Endodermal cell (in vitro differentiated cells): ENCODE measurements at regions not wholly inside any gene's neighbourhood (a gene's known extent, or its start where the extent isn't known, plus 50 kb on each side); places are given as distances from the start of the nearest gene placed in this dataset.

Experiments
- DNase-seq: peaks from one replicate; pipeline ENCODE4 v3.0.0-alpha.2; 2017
- H3K27ac ChIP-seq: 2 replicates; pipeline ENCODE4 v1.5.1; 2013; ENCODE audit warnings: mild to moderate bottlenecking, low read depth, low read length, moderate library complexity
- H3K27me3 ChIP-seq: 2 replicates; pipeline ENCODE4 v1.6.1; 2013; ENCODE audit warnings: mild to moderate bottlenecking, low read length, moderate library complexity; ENCODE audit not compliant: insufficient read depth, control insufficient read depth, poor library complexity, severe bottlenecking
- H3K36me3 ChIP-seq: 2 replicates; pipeline ENCODE4 v1.7.0; 2013; ENCODE audit warnings: mild to moderate bottlenecking, low read length, moderate library complexity; ENCODE audit not compliant: control insufficient read depth, insufficient read depth
- H3K4me1 ChIP-seq: one replicate; pipeline ENCODE4 v1.7.0; 2013; ENCODE audit warnings: low read length; ENCODE audit not compliant: control insufficient read depth, insufficient read depth
- H3K4me3 ChIP-seq: 2 replicates; pipeline ENCODE4 v1.5.1; 2013; ENCODE audit warnings: mild to moderate bottlenecking, low read length, moderate library complexity
- H3K9ac ChIP-seq: 2 replicates; pipeline ENCODE4 v1.6.1; 2013; ENCODE audit warnings: mild to moderate bottlenecking, low read length, moderate library complexity; ENCODE audit not compliant: poor library complexity, severe bottlenecking; ENCODE audit errors: extremely low read depth
- H3K9me3 ChIP-seq: 2 replicates; pipeline ENCODE4 v1.6.1; 2013; ENCODE audit warnings: mild to moderate bottlenecking, low read length, moderate library complexity; ENCODE audit not compliant: control insufficient read depth
- H3K27ac Mint-ChIP-seq: 2 replicates; pipeline ENCODE4 v1.8.0; 2020; ENCODE audit warnings: mixed read lengths
- H3K27me3 Mint-ChIP-seq: 2 replicates; pipeline ENCODE4 v1.8.0; 2021; ENCODE audit warnings: mild to moderate bottlenecking, mixed read lengths; ENCODE audit not compliant: insufficient read depth
- H3K36me3 Mint-ChIP-seq: 2 replicates; pipeline ENCODE4 v1.8.0; 2020; ENCODE audit warnings: low read depth, mixed read lengths
- H3K4me1 Mint-ChIP-seq: 2 replicates; pipeline ENCODE4 v1.8.0; 2020; ENCODE audit warnings: mixed read lengths
- H3K4me3 Mint-ChIP-seq: 2 replicates; pipeline ENCODE4 v1.8.0; 2020; ENCODE audit warnings: mild to moderate bottlenecking, moderate library complexity, mixed read lengths
- H3K9me3 Mint-ChIP-seq: 2 replicates; pipeline ENCODE4 v1.8.0; 2020; ENCODE audit warnings: mild to moderate bottlenecking, mixed read lengths
- CTCF ChIP-seq: fragments of 200-600 bp; sonication (generic); conservative IDR thresholded peaks from 2 replicates; pipeline ENCODE4 v1.5.0; 2021; ENCODE audit warnings: antibody characterized with exemption, mild to moderate bottlenecking
- WGBS, 2 experiments: methylation state at CpG; one replicate each; pipeline versions ENCODE4 v1.1.5 to v1.1.7; 2013; ENCODE audit warnings: missing lambda C conversion rate in 2 of 2, mixed read lengths in 1 of 2; ENCODE audit not compliant: insufficient coverage in 1 of 2, insufficient read length in 1 of 2; 5-methylcytosine and 5-hydroxymethylcytosine counted together

GRCh38 chr1:115196296-115196695, 107.0 kb upstream of the TSPAN2 start:
- H3K27me3 Mint-ChIP-seq: peaks cover 8% of the 10 kb centered on the region
- TF ChIP-seq CTCF: no peak
- no peak for DNase-seq

GRCh38 chr1:115194506-115194905, 105.2 kb upstream of the TSPAN2 start:
- no peak for DNase-seq
- Mint-ChIP-seq H3K9me3 (no peaks in the 10 kb centered on the region), H3K27me3 (peaks cover 8% of the 10 kb centered on the region), H3K4me1 (peaks cover 34% of the 10 kb centered on the region), H3K36me3 (no peaks in the 10 kb centered on the region), H3K27ac (no peak overlapping the region), H3K4me3 (no peak overlapping the region)
- 0 to 1% methylated on average over 2 of the region's 2 CpGs for WGBS, 2 experiments
- Histone ChIP-seq H3K27me3 (no peaks in the 10 kb centered on the region), H3K9ac (no peak overlapping the region), H3K4me1 (peaks cover 14% of the 10 kb centered on the region), H3K27ac (no peak overlapping the region), H3K9me3 (no peaks in the 10 kb centered on the region), H3K4me3 (no peak overlapping the region), H3K36me3 (no peaks in the 10 kb centered on the region)
- TF ChIP-seq CTCF: no peak

More at GRCh38 chr1:115196296-115196695, 107.0 kb upstream of the TSPAN2 start:
- H3K27me3 ChIP-seq: no peaks in the 10 kb centered on the region
- Mint-ChIP-seq H3K4me3 (no peak overlapping the region), H3K27ac (no peak overlapping the region), H3K9me3 (no peaks in the 10 kb centered on the region), H3K36me3 (no peaks in the 10 kb centered on the region), H3K4me1 (peaks cover 28% of the 10 kb centered on the region)
- peaks cover 14% of the 10 kb centered on the region for H3K4me1 ChIP-seq
- no peak overlapping the region for H3K27ac ChIP-seq
- no peak overlapping the region for H3K9ac ChIP-seq
- H3K4me3 ChIP-seq: no peak overlapping the region
- no peaks in the 10 kb centered on the region for H3K9me3 ChIP-seq
- H3K36me3 ChIP-seq: no peaks in the 10 kb centered on the region
- WGBS, 2 experiments: 97% methylated on average over 1 of the region's 1 CpG; no CpG with 5 or more reads in 1 of the 2 experiments

- no peak overlapping the region for H3K27ac ChIP-seq
- TF ChIP-seq CTCF: no peak
- Mint-ChIP-seq H3K27ac (no peak overlapping the region), H3K4me1 (peaks cover 43% of the 10 kb centered on the region), H3K27me3 (peaks cover 8% of the 10 kb centered on the region), H3K9me3 (no peaks in the 10 kb centered on the region), H3K36me3 (no peaks in the 10 kb centered on the region), H3K4me3 (no peak overlapping the region)
- H3K4me1 ChIP-seq: peaks cover 15% of the 10 kb centered on the region
- no peaks in the 10 kb centered on the region for H3K27me3 ChIP-seq
- H3K4me3 ChIP-seq: no peak overlapping the region
- no peaks in the 10 kb centered on the region for H3K9me3 ChIP-seq
- no peaks in the 10 kb centered on the region for H3K36me3 ChIP-seq
- DNase-seq: no peak
- no peak overlapping the region for H3K9ac ChIP-seq
- 72 to 86% methylated on average over 2 to 3 of the region's 3 CpGs for WGBS, 2 experiments
These were observed 103.9 kb upstream of the TSPAN2 start for GRCh38 chr1:115193046-115193828.
